ENCODE measurements at regions not wholly inside any gene's neighbourhood (a gene's known extent, or its start where the extent isn't known, plus 50 kb on each side); places are given as distances from the start of the nearest gene placed in this dataset.

- peaks cover 4% of the 10 kb centered on the region; the same call in 2 of the 3 replicates for H3K9me3 Mint-ChIP-seq
- H3F3A ChIP-seq (replicated peaks; ENCODE audit: low read depth): peaks cover 12% of the 10 kb centered on the region
- no peak overlapping the region for H3K4me3 Mint-ChIP-seq
- ATAC-seq: no peak
- H2AFZ ChIP-seq: no peak overlapping the region
- no peak for DNase-seq (ENCODE audit: low spot score)
- peaks cover 21% of the 10 kb centered on the region for H3K4me1 ChIP-seq (ENCODE audit: insufficient read depth)
- no peak overlapping the region for H3K4me3 ChIP-seq
- H3K27me3 ChIP-seq (ENCODE audit: insufficient read depth): no peaks in the 10 kb centered on the region
- H3K36me3 ChIP-seq (ENCODE audit: insufficient read depth): no peaks in the 10 kb centered on the region
- H3K4me2 ChIP-seq: no peak overlapping the region
- no peaks in the 10 kb centered on the region for H3K9me2 ChIP-seq (ENCODE audit: insufficient read depth)
- H3K36me3 Mint-ChIP-seq (ENCODE audit: low read depth): peaks cover 9% of the 10 kb centered on the region
- H3K27ac Mint-ChIP-seq: no peak overlapping the region
- H3K4me1 Mint-ChIP-seq: peaks cover 28% of the 10 kb centered on the region
- H3K27me3 Mint-ChIP-seq (ENCODE audit: insufficient read depth, low read depth, poor library complexity): peaks cover 11% of the 10 kb centered on the region
- 0 out of 2 replicates have a peak, but pooled peaks cover 3% of the 10 kb centered on the region for H4K20me1 ChIP-seq (replicated peaks; ENCODE audit: insufficient read depth)
- no peak overlapping the region for H3K27ac ChIP-seq (ENCODE audit: low read depth)
- H3K79me2 ChIP-seq (replicated peaks; ENCODE audit: insufficient read depth): no peaks in the 10 kb centered on the region
- TF ChIP-seq ZNF462 (CRISPR knock-in tag; IDR thresholded peaks at IDR 0.05): no peak
- no peak for TF ChIP-seq ZNF331 (CRISPR knock-in tag; IDR thresholded peaks at IDR 0.05; ENCODE audit: low read depth)
- no peak for TF ChIP-seq REST (IDR thresholded peaks at IDR 0.05; ENCODE audit: unreplicated experiment)
- TF ChIP-seq EZH2phosphoT487 (IDR thresholded peaks at IDR 0.05; ENCODE audit: unreplicated experiment): no peak
- TF ChIP-seq ETS1 (IDR thresholded peaks at IDR 0.05): no peak
- no peak for TF ChIP-seq ZNF114 (CRISPR knock-in tag; IDR thresholded peaks at IDR 0.05)
- TF ChIP-seq NANOG (IDR thresholded peaks at IDR 0.05; ENCODE audit: borderline replicate concordance): no peak
- no peak for TF ChIP-seq JUNB (IDR thresholded peaks at IDR 0.05; ENCODE audit: unreplicated experiment)
Measured at GRCh38 chr2:744088-744487, 66.9 kb upstream of the TMEM18 start.

Measured in GM23338 (cell line).